LHCN-M2 (cell line): ENCODE measurements at regions not wholly inside any gene's neighbourhood (a gene's known extent, or its start where the extent isn't known, plus 50 kb on each side); places are given as distances from the start of the nearest gene placed in this dataset.

Experiments used
- DNase-seq: peaks from one replicate; pipeline ENCODE4 v3.0.0-alpha.2; 2012; ENCODE audit warnings: low read depth

DNA sequence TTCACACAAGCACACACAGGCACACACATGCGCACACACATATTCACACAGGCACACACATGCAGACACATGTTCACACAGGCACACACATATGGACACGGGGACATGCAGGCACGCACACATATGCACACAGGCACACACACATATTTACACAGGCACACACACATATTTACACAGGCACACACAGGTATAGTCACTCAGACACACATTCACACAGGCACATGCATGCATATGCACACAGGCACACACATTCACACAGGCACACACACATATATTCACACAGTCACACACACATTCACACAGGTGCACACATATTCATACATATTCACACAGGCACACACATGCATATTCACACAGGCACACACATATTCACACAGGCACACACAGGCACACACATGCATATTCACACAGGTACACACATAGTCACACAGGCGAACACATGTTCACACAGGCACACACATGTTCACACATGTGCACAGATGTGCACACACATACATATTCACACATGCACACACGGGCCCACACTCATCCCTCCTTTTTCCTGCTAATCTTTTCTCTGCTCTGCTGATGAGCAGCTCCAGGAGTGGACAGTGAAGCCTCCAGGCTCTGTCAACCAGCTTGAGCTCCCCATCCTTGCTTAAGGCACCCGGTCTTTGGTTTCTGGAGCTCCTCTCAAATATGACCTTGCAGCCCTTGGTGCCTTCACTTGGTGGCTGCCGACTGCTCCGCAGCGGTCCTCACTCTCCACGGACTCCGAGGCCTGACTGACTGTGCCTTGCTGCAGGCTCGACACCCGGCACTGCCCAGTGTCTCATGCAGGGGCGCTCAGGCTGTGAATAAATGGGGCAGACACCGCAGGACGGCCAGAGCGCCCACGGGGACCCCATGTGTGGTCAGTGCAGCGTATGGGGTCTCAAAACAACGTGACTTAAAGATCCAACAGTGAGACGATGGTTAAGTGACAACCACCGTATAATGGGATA is 581.2 kb upstream of the MGMT start:
- DNase-seq: no peak

DNA sequence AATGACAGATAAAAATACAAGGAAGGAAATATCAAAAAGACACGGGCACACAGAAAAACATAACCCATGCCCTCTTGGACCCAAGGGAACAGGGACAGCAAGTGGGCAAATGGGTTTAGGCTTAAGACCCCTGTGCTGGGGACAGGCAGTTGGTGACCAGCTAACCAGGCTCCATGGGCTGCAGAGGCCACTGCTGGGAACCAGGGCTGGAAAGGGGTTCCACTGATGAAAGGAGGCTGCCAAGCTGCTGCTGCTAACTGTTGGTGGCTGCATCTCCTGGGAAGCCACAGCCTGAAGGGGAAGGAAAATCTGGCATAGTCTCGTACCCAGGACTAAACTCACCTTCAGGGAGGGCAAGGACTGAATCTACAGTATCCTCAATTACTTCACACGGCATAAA is 579.2 kb upstream of the MGMT start:
- DNase-seq: no peak

- DNase-seq: no peak
Measured at GRCh38 chr10:128892005-128892404, 575.0 kb upstream of the MGMT start.

DNA sequence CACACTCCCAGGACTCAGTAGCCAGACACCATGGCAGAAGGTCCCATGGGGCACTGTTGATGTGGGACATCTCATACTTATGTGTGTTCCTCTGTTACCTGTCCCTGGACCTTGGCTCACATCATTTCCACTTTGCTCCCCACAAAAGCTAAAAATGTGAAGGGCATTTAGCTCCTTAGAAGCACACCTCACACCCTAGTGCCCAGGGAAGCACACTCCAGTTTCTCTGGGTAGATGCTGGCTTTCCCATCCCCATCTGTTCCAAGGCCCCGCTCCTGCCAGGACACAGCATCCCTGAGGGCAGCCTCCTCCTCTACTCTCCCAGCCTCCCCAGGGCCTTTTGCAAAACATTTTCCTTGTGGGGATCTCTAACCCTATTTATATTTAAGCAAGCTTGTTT is 572.4 kb upstream of the MGMT start:
- no peak for DNase-seq

DNA sequence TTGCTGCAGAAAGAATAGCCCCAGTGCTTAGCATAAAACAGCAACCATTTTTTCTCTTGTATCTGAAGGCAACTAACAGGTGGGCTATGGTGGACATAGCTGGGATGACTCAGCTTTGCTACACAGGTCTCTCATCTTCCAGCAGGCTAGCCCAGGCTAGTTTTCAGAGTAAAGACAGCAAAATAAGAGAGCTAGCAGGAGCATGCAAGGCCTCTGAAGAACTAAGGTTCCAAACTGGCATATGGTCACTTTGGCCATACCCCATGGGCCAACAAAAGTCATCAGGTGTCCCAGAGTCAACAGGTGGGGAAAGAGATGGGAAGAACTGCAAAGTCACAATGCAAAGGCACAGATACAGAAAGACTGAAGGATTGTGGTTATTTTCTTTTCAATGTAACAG is 571.6 kb upstream of the MGMT start:
- DNase-seq: no peak

DNA sequence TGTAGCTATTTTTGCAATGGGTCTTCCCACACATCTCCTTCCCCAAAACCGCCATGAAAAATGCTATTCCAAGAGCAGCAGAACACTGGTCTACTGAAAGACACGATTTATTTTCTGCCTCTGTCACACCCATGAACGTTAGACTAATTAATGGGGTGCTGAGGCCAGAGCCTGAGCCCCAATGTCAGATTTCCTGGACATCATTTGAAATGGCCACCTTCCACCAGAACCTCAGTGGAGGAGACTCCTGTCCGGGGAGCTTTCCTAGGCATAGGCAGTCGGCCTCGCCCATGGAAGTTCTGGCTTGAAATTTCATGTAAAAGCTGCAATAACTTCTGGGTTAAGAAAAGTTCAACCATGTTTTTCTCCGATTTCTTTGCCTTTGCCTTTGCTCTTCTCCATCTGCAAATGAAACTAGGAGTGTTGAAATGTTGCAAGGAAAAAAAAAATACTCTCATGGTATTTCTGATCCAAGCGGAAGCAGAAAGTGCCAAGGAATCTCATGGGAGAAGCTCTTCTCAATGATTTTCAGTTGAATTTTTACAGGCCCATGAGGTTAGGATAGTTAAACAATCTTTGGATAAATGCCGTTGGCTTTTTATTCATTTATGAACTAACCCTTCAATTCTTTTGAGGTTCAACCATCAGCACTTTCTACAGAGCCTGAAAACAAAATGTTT is 570.8 kb upstream of the MGMT start:
- DNase-seq: no peak

DNA sequence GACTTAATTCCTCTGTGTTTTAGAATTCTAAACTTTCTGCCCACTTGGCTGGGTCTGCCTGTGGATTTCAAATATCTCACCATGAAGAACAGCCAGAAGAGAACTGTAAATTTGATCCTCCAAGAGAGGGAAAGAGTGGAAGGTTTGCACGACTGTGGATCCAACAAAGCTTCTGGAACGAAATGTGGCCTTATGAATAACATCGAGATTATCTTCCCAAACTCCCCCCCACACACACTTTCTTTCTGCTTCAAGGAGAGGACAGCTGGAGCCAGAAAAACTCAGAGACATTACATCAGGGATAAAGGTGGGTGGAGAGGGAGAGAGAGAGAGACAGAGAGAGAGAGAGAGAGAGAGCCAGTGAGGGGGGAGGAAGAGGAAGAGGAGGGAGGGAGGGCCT is 570.1 kb upstream of the MGMT start:
- no peak for DNase-seq

- DNase-seq: no peak
Measured at GRCh38 chr10:128897401-128898129, 569.5 kb upstream of the MGMT start.

GRCh38 chr10:128898133-128898915 is 568.7 kb upstream of the MGMT start:
- no peak for DNase-seq

GRCh38 chr10:128898916-128899195 is 568.2 kb upstream of the MGMT start:
- no peak for DNase-seq

- no peak for DNase-seq
Measured at GRCh38 chr10:128900456-128900855, 566.6 kb upstream of the MGMT start.

GRCh38 chr10:128901236-128901635 is 565.8 kb upstream of the MGMT start:
- DNase-seq: no peak

DNA sequence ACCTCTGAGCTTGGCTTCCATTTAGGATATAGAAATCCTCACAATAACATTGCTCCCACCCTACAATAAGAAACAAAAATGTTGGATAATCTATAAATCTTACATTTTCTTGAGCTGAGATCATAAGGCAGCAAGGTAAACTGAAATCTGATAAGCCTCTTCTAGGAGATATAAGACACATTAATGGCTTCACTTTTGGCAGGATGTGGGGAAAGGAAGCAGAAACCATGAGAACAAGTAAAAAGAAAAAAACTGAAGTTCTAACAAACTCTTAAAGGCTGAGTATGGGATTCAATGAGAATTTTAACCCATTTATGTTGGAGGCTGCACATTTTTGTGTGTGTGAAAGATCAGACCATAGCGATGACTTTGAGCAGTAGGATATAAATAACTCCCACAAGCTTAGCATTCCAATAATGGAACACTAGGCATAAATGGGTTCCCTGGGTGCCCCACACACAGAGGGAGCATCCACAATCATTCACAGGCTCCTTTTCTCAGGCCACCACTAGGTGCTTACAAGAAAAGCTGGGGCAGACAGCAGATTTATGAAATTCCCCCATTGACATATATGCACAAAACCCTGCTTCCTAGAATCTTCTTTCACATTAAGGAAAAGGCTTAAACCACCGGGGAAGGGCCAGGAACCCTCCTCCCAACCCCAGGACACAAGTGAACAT is 564.9 kb upstream of the MGMT start:
- no peak for DNase-seq

GRCh38 chr10:128907155-128907941 is 559.7 kb upstream of the MGMT start:
- no peak for DNase-seq

DNA sequence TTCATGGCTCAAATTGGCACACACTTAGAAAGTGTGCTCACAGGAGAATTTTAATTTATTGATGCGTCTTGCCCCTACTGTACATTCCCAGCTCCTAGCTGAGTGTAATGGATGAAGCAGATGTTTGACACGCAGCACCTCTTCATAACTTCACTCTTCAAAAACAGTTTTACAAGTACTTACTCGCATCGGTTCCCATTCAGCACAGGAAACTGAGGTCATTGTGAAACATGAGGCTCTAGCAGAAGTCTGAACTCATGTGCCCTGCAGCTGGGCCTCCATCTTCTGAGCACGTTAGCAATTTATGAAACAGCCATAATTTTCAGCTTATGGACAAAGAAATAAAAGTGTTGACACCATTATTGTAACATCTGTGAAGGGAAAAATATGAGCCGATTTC is 558.9 kb upstream of the MGMT start:
- no peak for DNase-seq

DNA sequence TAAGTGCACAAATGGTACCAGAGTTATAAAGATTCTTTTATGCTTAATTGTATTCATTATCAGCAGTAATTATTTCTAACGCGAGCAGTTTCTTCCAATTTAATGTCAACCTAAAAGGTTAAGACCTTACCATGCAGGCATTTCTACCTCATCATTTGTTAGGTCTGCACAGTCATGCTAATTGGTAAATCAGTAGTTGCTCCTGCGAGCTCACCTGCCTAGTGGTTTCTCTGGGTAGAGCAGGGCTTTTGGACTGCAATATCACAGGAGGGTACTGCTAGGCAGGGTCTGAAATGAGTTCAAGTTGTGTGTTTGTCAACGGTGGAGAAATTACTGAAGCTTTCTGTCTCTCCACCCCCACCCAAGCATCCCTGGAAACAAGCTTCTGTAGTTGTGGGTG is 558.5 kb upstream of the MGMT start:
- DNase-seq: no peak

- no peak for DNase-seq
Measured at GRCh38 chr10:128912568-128913311, 554.3 kb upstream of the MGMT start.

DNA sequence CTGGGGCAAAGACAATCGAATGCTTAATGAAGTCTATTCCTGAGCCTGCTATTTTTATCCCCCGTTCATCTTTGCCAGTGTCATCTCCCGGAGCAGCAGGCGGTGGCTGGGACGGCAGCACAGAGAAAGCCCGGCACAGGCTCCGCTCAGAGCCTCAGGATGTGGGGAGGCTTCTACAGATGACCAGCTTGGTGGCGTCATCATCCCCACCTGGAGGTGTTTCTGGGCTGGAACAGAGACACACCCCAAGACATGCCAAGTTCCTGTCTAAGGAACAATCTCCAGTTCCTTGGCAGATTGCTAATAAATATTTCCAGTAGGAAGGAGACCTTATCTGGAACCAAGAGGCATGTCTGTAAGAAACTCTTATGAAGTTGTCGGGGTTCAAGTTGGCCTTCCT is 552.4 kb upstream of the MGMT start:
- DNase-seq: no peak

GRCh38 chr10:128915630-128916029 is 551.4 kb upstream of the MGMT start:
- DNase-seq: no peak

GRCh38 chr10:128916383-128916782 is 550.7 kb upstream of the MGMT start:
- DNase-seq: no peak
